RCC 7860 (cell line): ENCODE measurements at regions not wholly inside any gene's neighbourhood (a gene's known extent, or its start where the extent isn't known, plus 50 kb on each side); places are given as distances from the start of the nearest gene placed in this dataset.
A peak's percentile ranks its signal among the peaks of the same experiment; 100 is the strongest.

ENCODE experiments used
- DNase-seq: peaks from one replicate; pipeline ENCODE4 v3.0.0-alpha.2; 2015; ENCODE audit warnings: low spot score
- FAIRE-seq: peaks from 2 replicates; lab custom pipeline; 2012; peaks lifted over from hg19 to GRCh38; lab: Jason Lieb, UNC

DNA sequence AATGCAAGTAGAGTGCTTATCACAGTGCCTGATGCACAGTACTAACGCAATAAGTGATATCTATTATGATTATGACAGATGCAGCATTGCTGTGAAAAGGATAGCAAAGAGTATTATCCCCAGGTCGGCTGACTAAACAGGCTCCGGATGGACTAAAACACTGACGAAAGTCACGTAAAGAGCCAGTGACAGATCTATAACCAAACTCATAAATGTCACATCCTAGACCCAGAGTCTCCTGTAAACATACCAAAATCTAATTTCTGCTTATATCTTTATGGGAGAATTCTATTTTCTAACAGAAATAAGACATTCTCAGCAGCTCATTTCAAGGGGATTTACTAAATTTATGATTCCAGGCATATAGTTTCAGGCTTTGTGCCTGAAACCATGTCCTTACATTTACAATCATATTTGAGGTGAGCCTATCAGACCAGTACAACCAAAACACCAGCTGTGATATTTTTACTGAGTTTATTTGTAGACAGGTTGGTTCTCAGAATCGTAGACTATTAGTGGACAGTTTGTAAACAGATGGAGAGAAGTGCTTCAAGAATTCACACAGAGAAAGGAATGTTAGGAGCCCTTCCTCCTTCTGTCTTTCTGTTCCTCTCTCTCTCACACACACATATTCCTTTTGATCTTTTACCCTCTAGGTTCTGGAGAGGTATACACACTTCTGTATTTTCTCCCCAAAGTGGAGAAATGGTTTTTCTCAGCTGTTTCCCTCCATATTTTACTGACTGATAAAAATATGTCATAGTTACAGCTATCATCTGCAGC, 52.4 kb upstream of the WDR26 start:
- FAIRE-seq (no peak), DNase-seq (no peak)

DNA sequence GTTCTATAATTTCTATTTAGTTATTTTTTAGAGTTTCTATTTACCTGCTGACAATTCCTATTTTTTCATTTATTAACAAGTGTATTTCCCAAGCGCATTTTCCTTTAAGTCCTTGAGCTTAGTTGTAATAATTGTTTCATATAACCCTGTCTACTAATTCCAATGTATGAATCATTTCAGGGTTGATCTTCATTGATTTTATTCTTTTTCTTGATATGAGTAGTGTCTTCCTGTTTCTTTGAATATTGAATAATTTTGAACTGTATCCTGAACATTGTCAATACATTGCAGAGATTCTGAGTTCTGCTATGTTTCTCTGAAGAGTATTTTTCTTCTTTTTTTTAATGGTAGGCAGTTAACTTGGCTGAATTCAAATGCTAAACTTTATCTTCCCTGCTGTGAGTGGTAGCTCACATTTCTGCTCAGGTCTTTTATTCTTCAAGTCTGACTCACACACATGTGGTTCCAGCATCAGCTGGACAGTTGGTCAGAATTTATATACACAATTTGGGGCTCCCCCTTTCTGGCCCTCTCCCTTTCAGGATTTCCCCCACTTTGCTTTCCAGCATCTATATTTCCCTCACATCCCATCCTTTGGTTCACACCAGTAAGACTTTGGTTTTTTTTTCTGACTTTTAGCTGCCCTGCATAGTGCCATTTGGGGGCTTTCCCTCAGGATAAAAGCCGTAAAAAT, 54.4 kb upstream of the WDR26 start:
- FAIRE-seq (peak; percentile 20), DNase-seq (no peak)

DNA sequence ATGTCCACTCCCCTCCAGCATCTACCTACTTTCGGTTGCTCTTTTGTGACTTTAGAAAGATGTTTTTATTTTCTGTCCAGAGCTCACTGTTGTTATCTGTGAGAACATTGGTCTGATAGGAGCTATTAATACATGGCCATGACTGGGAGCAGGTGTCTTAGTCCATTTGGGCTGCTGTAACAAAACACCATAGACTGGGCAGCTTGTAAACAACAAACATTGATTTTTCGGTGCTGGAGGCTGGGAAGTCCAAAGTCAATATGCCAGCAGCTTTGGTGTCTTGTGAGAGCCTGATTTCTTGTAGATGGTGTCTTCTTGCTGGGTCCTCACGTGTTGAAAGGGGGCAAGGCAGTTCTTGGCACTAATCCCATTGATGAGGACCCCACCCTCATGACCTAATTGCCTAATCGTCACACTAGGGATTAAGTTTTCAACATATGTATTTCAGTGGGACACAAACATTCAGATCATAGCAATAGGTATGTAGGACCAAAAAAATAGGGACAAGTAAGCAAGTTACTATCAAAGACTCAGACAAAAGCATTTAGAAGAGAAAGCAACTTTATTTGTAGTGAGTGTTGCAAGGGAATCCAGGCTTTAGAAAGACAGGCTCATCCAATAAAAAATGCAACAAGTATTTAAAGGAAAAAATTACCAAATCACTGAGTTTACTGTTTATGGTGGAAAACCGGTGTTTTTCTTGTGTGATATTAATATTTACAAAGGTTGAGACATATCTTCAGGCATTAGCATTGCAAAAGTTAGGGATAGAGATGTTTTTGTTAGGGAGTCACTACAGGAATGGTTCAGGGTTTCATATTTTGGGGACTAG, 55.2 kb upstream of the WDR26 start:
- FAIRE-seq (no peak), DNase-seq (no peak)

DNA sequence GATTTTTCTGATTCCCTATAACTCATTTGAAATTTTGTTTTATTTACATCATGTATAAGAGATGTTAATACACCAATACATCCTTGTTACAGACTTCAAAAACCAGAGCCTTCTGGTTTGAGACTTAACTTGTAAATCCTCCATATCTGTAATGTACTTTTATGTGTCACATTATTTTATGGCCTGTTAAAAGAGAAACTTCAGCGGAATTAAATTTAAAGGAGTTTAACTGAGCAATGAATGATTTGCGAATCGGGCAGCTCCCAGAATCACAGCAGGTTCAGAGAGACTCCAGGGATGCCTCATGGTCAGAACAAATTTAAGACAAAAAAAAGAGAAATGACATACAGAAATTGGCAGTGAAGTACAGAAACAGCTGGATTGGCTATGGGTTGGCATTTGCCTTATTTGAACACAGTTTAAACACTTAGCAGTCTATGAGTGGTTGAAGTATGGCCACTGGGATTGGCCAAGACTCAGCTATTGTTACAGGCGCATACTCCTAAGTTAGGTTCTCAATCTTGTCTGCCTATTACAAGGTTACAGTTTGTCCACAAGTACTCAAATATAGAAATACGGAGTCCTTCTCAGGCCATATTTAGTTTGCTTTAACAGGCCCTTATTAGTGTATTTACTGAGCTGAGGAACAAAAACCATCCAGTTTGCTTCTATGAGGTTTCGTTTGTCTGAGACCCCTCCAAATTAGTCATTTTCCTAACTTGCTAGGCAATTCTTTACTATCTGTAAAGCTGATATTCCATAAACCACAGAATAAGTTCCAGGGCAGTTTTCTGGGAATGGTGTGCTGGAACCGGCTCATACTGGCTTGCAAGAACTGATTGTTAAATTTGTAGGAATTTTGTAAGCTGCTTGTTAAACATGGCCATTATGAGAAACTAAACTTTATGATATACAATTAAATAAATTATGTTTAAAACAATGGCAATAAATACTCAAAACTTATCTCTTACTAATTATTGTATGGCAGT, 56.2 kb upstream of the WDR26 start:
- no peak for DNase-seq
- FAIRE-seq, result no peak

DNA sequence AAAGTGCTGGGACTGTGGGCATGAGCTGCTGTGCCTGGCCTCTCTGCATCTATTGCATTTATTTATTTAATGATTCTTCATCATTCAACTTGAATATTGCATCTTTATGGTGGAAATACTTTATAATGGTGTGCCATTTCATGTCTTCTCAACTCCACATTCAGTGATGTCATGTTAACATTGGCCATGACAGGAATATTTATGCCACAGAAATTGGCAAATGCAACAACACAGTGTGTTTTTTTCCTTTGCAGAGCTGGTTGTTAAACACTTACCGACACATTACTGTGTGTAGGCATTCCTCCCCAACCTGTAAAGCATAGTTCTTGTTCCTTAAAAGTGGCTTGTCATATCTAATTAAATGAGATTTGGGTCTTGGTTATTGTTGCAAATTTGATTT, 57.4 kb upstream of the WDR26 start:
- DNase-seq (no peak), FAIRE-seq (no peak)

DNA sequence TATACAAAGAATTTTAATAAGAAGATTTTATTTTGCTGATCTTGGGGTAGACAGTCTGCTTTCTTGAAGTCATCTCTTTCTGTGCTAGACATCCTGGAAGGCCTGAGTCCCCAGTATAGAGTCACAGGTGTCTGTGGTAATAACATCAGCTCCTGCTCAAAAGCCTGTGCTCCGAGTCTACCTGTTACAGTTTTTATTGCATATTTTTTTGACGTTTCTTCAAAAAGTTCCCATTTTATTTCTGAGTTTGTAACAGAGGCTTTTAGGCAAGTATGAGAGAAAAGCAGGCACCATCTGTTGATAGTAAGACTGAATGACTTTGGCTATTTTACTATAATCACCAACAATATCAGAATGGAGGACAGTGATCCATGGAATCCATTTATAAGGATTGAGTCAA, 58.0 kb upstream of the WDR26 start:
- no peak for DNase-seq

DNA sequence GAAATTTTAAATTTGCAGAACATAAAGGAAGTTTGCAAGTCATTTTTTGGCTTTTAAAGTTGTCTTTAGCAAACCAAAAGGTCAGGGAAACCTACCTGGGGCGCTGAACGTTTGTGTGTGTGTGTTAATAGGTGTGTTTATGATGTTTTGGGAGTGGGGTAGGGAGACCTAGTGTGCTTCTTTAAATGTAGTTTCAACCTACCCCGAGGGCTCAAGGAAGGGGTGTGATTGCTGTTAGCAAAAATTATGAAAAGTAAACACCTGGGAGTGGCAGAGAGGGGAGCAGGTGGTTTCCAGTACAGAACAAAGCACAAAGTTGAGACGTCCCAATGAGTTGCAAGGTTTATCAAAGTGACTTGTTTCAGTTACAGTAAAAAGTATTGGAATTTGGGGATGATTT, 58.7 kb upstream of the WDR26 start:
- DNase-seq, result no peak
- no peak for FAIRE-seq

More for the DNA sequence above, 58.0 kb upstream of the WDR26 start:
- FAIRE-seq, result no peak

DNA sequence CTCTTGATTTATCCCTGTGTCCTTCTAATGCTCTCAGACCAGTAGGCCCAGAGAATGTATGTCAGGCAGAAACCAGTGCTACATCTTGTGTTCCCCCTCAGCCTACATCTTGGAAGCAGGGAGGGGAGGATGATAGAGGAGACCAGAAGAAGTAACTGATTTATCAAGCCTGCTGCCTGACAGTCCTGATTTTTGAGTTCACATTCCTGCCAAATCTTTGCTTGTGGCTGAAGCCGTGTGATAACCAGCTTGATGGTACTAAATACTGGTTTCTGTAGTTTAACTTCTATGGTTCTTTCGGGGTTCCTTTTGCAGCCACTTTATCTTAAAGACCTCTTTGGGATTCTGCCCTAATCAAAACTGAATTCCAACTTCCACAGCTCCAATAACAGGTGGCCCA, 59.7 kb upstream of the WDR26 start:
- DNase-seq (no peak), FAIRE-seq (no peak)

DNA sequence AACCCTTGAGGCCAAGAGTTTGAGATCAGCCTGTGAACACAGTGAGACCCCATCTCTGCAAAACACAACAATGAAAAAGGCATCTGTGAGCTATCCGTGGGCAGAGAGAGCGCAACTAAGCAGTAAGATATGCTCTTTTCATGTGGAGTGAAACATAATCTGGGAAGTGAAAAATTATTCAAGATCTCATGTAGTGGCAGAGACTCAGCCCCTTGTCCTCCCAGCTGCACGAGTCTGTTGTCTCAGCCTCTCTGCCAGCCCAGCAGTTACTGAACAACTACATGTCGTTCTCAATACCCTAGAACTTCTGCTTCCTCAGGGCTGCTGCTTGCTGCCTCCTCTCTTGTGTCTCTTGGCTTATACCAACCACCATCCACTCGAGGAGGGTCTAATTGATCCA, 61.3 kb upstream of the WDR26 start:
- FAIRE-seq, result no peak
- DNase-seq, result no peak

DNA sequence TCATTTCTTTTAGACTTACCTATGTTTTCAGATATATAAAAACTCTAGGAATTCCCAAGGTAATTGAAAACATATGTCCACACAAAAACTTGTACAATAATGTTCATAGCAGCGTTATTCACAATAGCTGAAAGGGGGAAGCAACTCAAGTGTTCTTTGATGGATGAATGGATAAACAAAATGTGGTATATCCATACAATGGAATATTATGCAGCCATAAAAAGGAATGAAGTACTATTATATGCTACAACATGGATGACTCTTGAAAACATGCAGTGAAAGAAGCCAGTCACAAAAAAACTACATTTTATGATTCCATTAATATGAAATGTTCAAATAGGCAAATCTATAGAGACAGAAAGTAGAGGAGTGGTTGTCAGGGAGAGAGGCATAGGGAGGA, 62.2 kb upstream of the WDR26 start:
- FAIRE-seq, result no peak
- no peak for DNase-seq

DNA sequence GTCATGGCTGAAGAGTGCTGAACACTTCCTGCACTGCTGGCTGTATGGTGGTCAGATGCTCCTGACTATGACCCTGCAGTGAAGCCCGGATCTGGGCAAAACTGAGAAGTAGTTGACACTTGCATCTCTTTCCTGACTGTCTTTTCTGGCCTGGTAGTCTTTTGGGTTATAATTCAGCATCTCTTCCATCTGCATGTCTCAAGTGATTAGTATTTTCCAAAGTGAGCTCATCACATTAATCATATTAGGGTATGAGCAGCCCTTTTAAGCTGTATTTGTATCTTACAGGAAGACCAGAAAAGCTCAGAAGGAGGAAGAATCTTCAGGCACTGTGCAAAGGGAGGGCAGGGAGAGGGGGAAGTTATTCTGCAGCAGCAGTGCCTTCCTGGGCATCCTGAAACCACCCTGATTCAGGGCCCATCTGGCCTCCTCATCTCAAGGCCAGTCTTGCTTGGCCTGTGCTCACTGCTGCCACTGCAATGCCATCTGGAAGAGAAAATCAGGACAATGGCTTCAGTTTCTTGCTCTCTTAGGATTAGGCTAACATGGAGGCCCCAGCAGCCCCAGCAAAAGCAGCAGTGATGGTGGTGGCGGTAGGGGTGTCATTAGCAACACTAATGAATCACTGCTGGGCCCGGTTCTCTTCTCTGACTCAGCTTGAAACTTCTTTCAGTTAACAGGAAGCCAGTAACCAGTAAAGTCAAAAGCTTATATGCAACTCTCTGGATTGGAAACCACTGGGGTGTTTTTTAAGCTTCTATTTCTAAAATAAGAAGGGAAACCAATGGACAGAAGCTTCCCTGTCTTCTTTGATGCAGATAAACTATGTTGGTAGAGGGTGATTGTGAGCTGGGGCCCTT, 63.3 kb upstream of the WDR26 start:
- DNase-seq (peak; percentile 92), FAIRE-seq (peak; percentile 88)

DNA sequence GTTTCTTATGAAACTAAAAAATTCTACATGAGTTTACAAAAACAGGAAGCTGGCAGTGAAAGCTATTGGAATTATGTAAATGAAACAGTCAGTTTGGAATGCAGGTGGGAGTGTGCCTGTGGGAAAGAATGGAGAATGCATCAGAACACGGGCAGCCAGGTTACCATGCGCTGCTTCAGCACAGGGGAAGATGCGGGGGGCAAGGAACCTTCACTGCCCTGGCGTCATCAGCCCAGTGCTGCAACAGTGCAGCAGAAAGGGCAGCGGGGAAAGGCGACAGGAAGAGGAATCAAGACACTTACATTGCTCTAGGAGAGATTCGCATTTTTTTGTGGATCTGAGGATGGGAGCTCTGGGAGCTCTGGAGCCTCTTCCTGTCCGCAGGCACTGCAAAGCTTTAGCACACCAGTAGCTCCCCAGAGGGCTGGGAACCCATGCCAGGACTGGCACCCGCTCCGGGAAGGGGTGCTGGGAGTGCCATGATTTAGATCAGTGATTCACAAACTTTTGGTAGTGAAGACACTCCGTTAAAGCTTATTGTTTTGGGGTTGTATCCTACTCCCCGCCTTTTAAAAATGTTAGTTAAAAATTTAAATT, 64.1 kb upstream of the WDR26 start:
- DNase-seq, result peak; percentile 96
- no peak for FAIRE-seq

DNA sequence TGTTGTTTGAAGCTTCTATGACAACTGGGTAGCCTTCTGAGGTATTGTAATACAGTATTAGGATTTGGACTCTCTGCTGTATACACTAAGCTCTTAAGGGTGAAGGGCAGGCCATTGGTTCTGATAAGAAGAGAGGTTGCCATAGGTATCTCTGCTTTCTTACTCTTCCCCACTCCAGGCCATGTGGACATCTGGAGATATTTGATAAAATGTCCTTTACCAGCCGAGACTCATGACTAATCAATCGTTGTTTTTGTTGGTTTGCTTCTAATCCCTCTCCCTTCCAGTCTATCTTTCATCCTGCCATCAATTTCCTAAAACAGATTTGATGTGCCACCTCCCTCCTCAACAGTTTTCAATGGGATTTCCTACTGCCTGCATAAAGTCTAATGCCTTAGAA, 64.6 kb upstream of the WDR26 start:
- DNase-seq (peak; percentile 32), FAIRE-seq (no peak)

DNA sequence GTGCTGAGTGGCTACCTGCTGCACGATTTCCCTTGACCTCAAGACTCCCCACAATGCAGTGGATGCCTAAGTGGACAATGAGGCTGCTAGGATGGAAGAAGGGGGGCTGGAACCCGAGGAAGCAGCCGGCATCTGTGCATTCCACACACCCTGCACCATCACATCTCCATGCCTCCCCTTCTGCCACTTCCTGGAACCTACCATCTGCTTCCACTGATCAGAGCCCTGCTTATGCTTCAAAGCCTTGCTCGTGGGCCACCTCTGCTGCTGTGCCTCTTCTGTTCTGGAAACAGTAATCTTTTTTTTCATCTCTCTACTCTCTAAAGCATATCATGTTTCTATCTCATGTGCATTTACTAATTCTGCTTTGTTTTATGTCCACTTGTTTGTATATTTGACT, 66.2 kb upstream of the WDR26 start:
- DNase-seq, result no peak
- FAIRE-seq, result no peak

DNA sequence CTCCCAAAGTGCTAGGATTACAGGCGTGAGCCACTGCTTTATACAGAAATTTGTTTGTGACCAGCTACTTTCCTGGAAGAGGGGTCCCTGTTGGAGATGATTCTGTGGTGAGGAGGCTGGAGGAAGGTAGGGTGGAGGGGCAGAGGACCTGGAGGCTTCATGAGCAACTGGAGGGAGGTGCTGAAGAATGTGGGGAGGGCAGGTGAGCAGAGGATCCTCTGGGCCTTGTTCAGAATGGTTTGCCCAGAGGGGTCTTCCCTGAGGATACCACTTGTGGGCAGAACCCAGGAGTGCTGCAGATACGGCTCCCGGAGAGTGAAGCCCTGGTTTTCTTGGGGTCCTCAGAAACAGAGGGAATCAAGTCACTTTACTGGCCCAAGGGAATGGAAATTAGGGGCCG, 67.2 kb upstream of the WDR26 start:
- DNase-seq, result no peak
- no peak for FAIRE-seq

DNA sequence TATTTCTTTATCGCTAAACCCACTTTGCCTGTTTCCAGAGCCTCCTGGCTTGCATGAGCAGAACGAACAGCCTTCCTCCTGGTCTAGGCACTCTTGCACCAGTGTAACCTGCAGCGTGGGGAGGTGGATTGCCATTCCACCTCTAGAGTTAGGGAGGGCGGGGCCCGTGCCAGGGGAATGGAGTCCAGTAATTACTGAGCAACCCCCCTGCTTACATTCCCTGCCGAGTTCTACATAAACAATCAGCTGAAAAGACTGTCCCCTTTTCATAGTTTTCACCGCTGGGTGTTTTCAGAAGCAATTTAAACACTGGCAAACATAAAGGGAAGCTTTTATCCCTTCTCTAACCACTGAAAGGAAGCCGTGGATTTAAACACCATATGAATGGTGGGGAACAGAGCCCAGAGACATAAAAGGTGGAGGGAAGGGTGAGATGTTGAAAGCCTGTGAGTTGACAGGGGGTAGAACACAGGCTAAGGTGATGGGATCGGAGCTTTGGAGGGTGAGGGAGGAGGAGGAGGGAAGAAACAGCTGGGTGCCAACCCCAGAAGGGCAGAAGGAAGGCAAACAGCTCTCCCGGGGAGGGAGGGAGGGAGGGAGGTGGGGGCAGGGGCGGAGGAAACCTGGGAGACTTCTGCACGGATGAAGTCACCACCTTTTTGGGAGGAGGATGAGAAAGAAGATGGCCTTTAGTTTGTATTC, 68.0 kb upstream of the WDR26 start:
- FAIRE-seq (no peak), DNase-seq (no peak)

DNA sequence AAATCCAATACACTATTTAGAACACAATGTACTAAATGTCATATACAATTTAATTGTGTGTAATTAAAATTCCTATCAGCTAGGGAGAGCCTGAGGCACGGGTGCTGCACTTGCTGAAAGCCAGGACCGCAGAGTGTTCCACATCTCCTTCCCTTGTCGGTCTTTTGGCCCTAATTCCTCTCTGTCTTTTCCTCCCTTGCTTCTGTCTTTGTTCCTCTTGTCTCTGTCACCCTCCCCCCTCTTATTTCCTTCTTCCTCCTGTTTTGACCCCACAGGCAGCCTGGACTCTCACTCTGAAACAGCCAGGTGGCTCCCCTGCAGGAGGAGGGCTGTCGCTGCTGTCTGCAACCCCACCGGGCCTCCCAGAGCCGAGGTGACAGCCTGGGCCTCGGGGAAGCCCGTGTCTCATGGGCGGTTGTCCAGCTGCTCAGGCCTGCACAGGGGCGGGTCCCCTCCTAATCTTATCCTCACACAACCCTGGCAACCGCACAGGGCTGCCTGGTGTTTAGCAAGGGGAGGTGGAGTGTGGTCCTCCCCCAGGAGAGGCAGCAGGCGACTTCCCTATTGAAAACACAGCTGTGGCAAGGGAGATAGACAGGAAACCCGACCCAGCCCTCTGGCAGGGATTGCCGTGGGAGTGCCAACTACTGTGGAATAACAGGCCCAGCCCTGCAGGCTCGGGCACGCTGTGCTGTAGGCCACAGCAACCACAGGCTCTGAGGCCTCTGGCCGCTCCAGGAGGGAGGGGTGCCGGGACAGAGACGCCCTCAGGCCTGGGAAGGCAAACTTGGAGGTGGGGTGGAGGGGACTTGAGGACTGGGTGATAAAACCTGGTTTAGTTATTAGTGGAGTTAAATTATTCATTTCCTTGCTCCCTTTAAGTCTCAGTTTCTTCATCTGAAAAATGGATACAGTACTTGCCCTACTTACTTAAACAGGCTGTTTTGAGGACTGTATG, 68.8 kb upstream of the WDR26 start:
- peak; percentile 94 for DNase-seq
- peak; percentile 89 for FAIRE-seq
